HEK293T (cell line): ENCODE measurements at regions not wholly inside any gene's neighbourhood (a gene's known extent, or its start where the extent isn't known, plus 50 kb on each side); places are given as distances from the start of the nearest gene placed in this dataset.

ENCODE experiments used
- ELF4 ChIP-seq: fragments of 450-650 bp; IDR thresholded peaks from 2 replicates; pipeline ENCODE4 v1.6.1; 2017; ENCODE audit warnings: antibody characterized with exemption
- FOXA1 ChIP-seq: fragments of 450-650 bp; IDR thresholded peaks from 2 replicates; pipeline ENCODE4 v1.6.1; 2016; ENCODE audit warnings: mild to moderate bottlenecking
- FOXK2 ChIP-seq: fragments of 450-650 bp; IDR thresholded peaks from 2 replicates; pipeline ENCODE4 v1.6.1; 2016; ENCODE audit warnings: mild to moderate bottlenecking
- PKNOX1 ChIP-seq: fragments of 450-650 bp; IDR thresholded peaks from 2 replicates; pipeline ENCODE4 v1.6.1; 2016

GRCh38 chrX:40966213-40966820 lies 118.9 kb upstream of the USP9X start:
- TF ChIP-seq PKNOX1 (no peak), FOXA1 (no peak), ELF4 (no peak), FOXK2 (no peak)
